ENCODE measurements at regions not wholly inside any gene's neighbourhood (a gene's known extent, or its start where the extent isn't known, plus 50 kb on each side); places are given as distances from the start of the nearest gene placed in this dataset.

DNA sequence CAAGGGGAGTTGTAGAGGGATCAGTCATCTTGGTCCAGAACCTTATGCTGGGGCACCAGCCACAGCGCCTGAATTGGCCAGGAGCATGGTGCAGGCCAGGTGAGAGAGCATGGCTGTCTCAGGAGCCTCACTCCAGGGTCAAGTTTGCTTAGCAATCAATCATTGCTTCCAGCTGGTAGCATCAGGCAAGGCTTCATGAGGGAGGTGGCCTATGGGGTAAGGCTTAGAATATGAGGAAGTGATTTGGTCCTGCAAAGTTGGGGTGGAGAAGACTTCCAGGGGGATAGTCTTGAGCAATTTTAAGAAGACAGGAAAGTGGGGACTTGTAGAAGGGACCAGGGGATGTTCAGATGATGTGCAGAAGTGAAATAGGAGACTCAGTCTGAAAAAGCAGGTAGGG lies 53.9 kb upstream of the PITX1 start:
- Histone ChIP-seq H2AFZ (ENCODE audit: low read length) (no peak overlapping the region), H2BK20ac (ENCODE audit: low read depth, low read length, poor library complexity, severe bottlenecking) (no peak overlapping the region), H3K4me1 (ENCODE audit: insufficient read depth, low read length) (no peaks in the 10 kb centered on the region), H3K79me1 (ENCODE audit: insufficient read depth, low read depth, low read length, poor library complexity, severe bottlenecking) (no peaks in the 10 kb centered on the region), H3K27ac (ENCODE audit: insufficient read length, low read depth, low read length) (no peak overlapping the region), H3K14ac (ENCODE audit: insufficient read depth, low read length) (no peak overlapping the region; the same call in 1 of the 2 replicates), H2BK5ac (ENCODE audit: insufficient read length, low read length) (no peak overlapping the region), H3T11ph (ENCODE audit: low read length) (no peak overlapping the region), H2BK12ac (ENCODE audit: insufficient read length, low read depth, low read length) (no peak overlapping the region), H3K23me2 (ENCODE audit: insufficient read length, low read depth, low read length, poor library complexity, severe bottlenecking) (no peaks in the 10 kb centered on the region), H3K4ac (ENCODE audit: low read depth, low read length) (no peak overlapping the region), H3K4me2 (ENCODE audit: insufficient read depth, insufficient read length, low read length) (no peak overlapping the region), H2AK5ac (ENCODE audit: insufficient read length, low read length) (no peak overlapping the region), H4K8ac (replicated peaks; ENCODE audit: insufficient read length, low read depth, low read length) (no peak overlapping the region), H3K56ac (ENCODE audit: insufficient read length, low read depth, low read length) (no peak overlapping the region), H3K9me3 (ENCODE audit: control insufficient read depth, low read depth, low read length) (no peaks in the 10 kb centered on the region), H4K20me1 (ENCODE audit: control insufficient read depth, insufficient read depth, insufficient read length) (no peaks in the 10 kb centered on the region), H3K23ac (ENCODE audit: insufficient read length, low read depth, low read length) (no peak overlapping the region), H4K5ac (ENCODE audit: insufficient read length, low read depth, low read length) (no peak overlapping the region), H2BK15ac (ENCODE audit: low read depth, low read length) (no peak overlapping the region), H4K91ac (ENCODE audit: insufficient read length, low read depth, low read length) (no peak overlapping the region), H3K18ac (ENCODE audit: insufficient read length, low read depth, low read length) (no peak overlapping the region), H3K79me2 (ENCODE audit: insufficient read depth, low read length) (no peaks in the 10 kb centered on the region), H2BK120ac (ENCODE audit: low read depth, low read length, poor library complexity, severe bottlenecking) (no peak overlapping the region), H3K27me3 (ENCODE audit: insufficient read depth, low read length) (no peaks in the 10 kb centered on the region), H3K9ac (ENCODE audit: extremely low read depth, insufficient read length, low read length) (no peak overlapping the region)
- Mint-ChIP-seq H3K9me3 (no peaks in the 10 kb centered on the region; a peak in 1 of 5 replicates), H3K4me1 (peaks cover 2 to 5% of the 10 kb centered on the region in 2 experiments; a peak in 2 of 4 replicates), H3K4me3 (no peak overlapping the region), H3K27me3 (ENCODE audit: low read depth) (peaks cover 74% of the 10 kb centered on the region), H3K27ac (no peak overlapping the region), H3K36me3 (ENCODE audit: insufficient read depth in 1 of 3, low read depth in 3 of 3) (no peaks in the 10 kb centered on the region)
- DNase-seq = no peak
- TF ChIP-seq, protein P1, sequence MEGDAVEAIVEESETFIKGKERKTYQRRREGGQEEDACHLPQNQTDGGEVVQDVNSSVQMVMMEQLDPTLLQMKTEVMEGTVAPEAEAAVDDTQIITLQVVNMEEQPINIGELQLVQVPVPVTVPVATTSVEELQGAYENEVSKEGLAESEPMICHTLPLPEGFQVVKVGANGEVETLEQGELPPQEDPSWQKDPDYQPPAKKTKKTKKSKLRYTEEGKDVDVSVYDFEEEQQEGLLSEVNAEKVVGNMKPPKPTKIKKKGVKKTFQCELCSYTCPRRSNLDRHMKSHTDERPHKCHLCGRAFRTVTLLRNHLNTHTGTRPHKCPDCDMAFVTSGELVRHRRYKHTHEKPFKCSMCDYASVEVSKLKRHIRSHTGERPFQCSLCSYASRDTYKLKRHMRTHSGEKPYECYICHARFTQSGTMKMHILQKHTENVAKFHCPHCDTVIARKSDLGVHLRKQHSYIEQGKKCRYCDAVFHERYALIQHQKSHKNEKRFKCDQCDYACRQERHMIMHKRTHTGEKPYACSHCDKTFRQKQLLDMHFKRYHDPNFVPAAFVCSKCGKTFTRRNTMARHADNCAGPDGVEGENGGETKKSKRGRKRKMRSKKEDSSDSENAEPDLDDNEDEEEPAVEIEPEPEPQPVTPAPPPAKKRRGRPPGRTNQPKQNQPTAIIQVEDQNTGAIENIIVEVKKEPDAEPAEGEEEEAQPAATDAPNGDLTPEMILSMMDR (conservative IDR thresholded peaks at IDR 0.05) = no peak
- WGBS (ENCODE audit: extremely low coverage, insufficient read length, low lambda C conversion rate) = no CpG with 5 or more reads among the region's 1 CpG
